CD4-positive, alpha-beta T cell (primary cell): ENCODE measurements at regions not wholly inside any gene's neighbourhood (a gene's known extent, or its start where the extent isn't known, plus 50 kb on each side); places are given as distances from the start of the nearest gene placed in this dataset.

Source experiments
- ATAC-seq: fragments of 200-7000 bp; cut with Tn5 transposase; one replicate; pipeline ENCODE4 v1.10.0; 2022; ENCODE audit warnings: mild to moderate bottlenecking; ENCODE audit not compliant: poor library complexity
- CTCF ChIA-PET: fragments of 350-600 bp; sonication (Branson Sonifier 250); formaldehyde crosslinking; loops from one replicate; lab custom pipeline; 2021; ENCODE audit warnings: antibody characterized with exemption, inconsistent platforms; lab: Charles Lee
- POLR2A ChIA-PET: fragments of 350-600 bp; sonication (Branson Sonifier 250); formaldehyde crosslinking; loops from one replicate; lab custom pipeline; 2021; ENCODE audit warnings: antibody characterized with exemption, inconsistent platforms; lab: Charles Lee
- DNase-seq, 14 experiments: peaks; one replicate each; pipeline ENCODE4 v3.0.0-alpha.2; 2013 to 2020; ENCODE audit warnings: mixed read lengths in 2 of 14
- H3K27ac ChIP-seq, 2 donors: one replicate each; pipeline versions ENCODE4 v1.5.1 to v1.7.0; 2013; ENCODE audit warnings: low read length in 2 of 2, low read depth in 1 of 2, mild to moderate bottlenecking in 1 of 2
- H3K27me3 ChIP-seq, 2 experiments: 1 replicate in 1 of 2; 2 replicates in 1 of 2; pipeline versions ENCODE4 v1.6.1 to v1.7.0; 2013; ENCODE audit warnings: low read length in 2 of 2, control low read depth in 1 of 2, mild to moderate bottlenecking in 1 of 2, moderate library complexity in 1 of 2; ENCODE audit not compliant: insufficient read depth in 2 of 2, control insufficient read depth in 1 of 2
- H3K36me3 ChIP-seq: one replicate; pipeline ENCODE4 v1.6.1; 2013; ENCODE audit warnings: low read length, control low read depth; ENCODE audit not compliant: insufficient read depth
- H3K4me1 ChIP-seq: one replicate; pipeline ENCODE4 v1.6.1; 2013; ENCODE audit warnings: low read length, control low read depth; ENCODE audit not compliant: insufficient read depth
- H3K4me3 ChIP-seq: one replicate; pipeline ENCODE4 v1.5.1; 2013; ENCODE audit warnings: mild to moderate bottlenecking, low read length, moderate library complexity
- H3K9me3 ChIP-seq, 2 experiments: 1 replicate in 1 of 2; 2 replicates in 1 of 2; pipeline versions ENCODE4 v1.6.1 to v1.7.0; 2013; ENCODE audit warnings: low read length in 2 of 2, mild to moderate bottlenecking in 2 of 2, control low read depth in 1 of 2, moderate library complexity in 1 of 2; ENCODE audit not compliant: control insufficient read depth in 1 of 2, insufficient read depth in 1 of 2
- H3K27ac Mint-ChIP-seq: one replicate; pipeline ENCODE4 v1.8.0; 2020; ENCODE audit warnings: mixed read lengths
- H3K27me3 Mint-ChIP-seq: one replicate; pipeline ENCODE4 v1.8.0; 2021; ENCODE audit warnings: mixed read lengths
- H3K36me3 Mint-ChIP-seq: one replicate; pipeline ENCODE4 v1.8.0; 2021; ENCODE audit warnings: low read depth, mixed read lengths
- H3K4me1 Mint-ChIP-seq: one replicate; pipeline ENCODE4 v1.8.0; 2021; ENCODE audit warnings: low read depth, mixed read lengths
- H3K4me3 Mint-ChIP-seq: one replicate; pipeline ENCODE4 v1.8.0; 2020; ENCODE audit warnings: mild to moderate bottlenecking, mixed read lengths
- H3K9me3 Mint-ChIP-seq: one replicate; pipeline ENCODE4 v1.8.0; 2020; ENCODE audit warnings: mixed read lengths
- CTCF ChIP-seq: fragments of 200-600 bp; IDR thresholded peaks from one replicate; pipeline ENCODE4 v1.8.0; 2022; ENCODE audit warnings: antibody characterized with exemption, mild to moderate bottlenecking
- intact Hi-C, 2 experiments: fragments of 100-400 bp; cut with DNase I in 1 of 2; cut with micrococcal nuclease in 1 of 2; formaldehyde crosslinking; loops; one replicate each; pipeline versions ENCODE4 v1.15.1 to v1.9.0; 2023 to 2025; cut with DNase I, micrococcal nuclease

- Histone ChIP-seq H3K9me3 (peaks cover 0 to 33% of the 10 kb centered on the region in 2 experiments), H3K4me3 (no peak overlapping the region), H3K36me3 (no peaks in the 10 kb centered on the region), H3K4me1 (no peaks in the 10 kb centered on the region), H3K27ac (no peak overlapping the region), H3K27me3 (peaks cover 0 to under 1% of the 10 kb centered on the region in 2 experiments)
- no peak for TF ChIP-seq CTCF
- ATAC-seq (no peak), DNase-seq (no peak)
- Mint-ChIP-seq H3K27ac (no peak overlapping the region), H3K4me1 (no peaks in the 10 kb centered on the region), H3K27me3 (no peaks in the 10 kb centered on the region), H3K4me3 (no peak overlapping the region), H3K9me3 (peaks cover 7% of the 10 kb centered on the region), H3K36me3 (no peaks in the 10 kb centered on the region)
- intact Hi-C loops, result no loop called here
- ChIA-PET CTCF (no interaction called here), POLR2A (no interaction called here)
Observed at GRCh38 chr10:130466271-130466997, 330.2 kb downstream of the GLRX3 start.

DNA sequence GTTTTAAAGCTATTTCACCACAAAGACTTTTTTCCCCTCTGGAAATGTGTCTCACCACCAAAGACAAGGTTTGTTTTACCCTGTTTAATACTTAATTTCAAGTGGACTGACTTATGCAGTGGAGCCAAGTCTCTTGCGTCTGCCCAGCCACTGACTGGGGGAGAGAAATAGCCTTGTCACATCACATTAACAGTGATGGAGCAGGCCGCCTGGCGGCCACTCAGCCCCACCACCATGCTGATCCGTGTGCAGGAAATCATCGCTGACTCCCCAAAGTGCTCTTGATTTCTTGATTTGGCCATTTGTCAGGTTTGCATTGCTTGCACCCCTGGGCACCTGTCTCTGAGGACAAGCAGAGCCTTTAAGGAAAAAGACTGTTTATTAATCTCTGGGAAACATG, 334.1 kb downstream of the GLRX3 start:
- CTCF ChIA-PET, result no interaction called here
- ATAC-seq, result no peak
- H3K36me3 Mint-ChIP-seq, result no peaks in the 10 kb centered on the region

GRCh38 chr10:130470973-130471372, 334.8 kb downstream of the GLRX3 start:
- intact Hi-C loops, result no loop called here
- CTCF ChIA-PET, result no interaction called here
- peaks cover 0 to 3% of the 10 kb centered on the region in 2 experiments for H3K27me3 ChIP-seq

More for the DNA sequence above, 334.1 kb downstream of the GLRX3 start:
- H3K4me3 Mint-ChIP-seq, result no peak overlapping the region
- Histone ChIP-seq H3K27ac (no peak overlapping the region), H3K36me3 (no peaks in the 10 kb centered on the region), H3K4me3 (no peak overlapping the region), H3K4me1 (no peaks in the 10 kb centered on the region), H3K27me3 (peaks cover 0 to 3% of the 10 kb centered on the region in 2 experiments), H3K9me3 (peaks cover 0 to 25% of the 10 kb centered on the region in 2 experiments)
- H3K9me3 Mint-ChIP-seq, result peaks cover 7% of the 10 kb centered on the region
- H3K4me1 Mint-ChIP-seq, result no peaks in the 10 kb centered on the region
- TF ChIP-seq CTCF, result no peak
- H3K27ac Mint-ChIP-seq, result no peak overlapping the region
- H3K27me3 Mint-ChIP-seq, result no peaks in the 10 kb centered on the region
- intact Hi-C loops, result no loop called here
- DNase-seq, result no peak
- POLR2A ChIA-PET, result no interaction called here

More at GRCh38 chr10:130470973-130471372, 334.8 kb downstream of the GLRX3 start:
- Mint-ChIP-seq H3K27me3 (no peaks in the 10 kb centered on the region), H3K9me3 (peaks cover 7% of the 10 kb centered on the region), H3K36me3 (no peaks in the 10 kb centered on the region), H3K4me3 (no peak overlapping the region), H3K4me1 (no peaks in the 10 kb centered on the region), H3K27ac (no peak overlapping the region)
- Histone ChIP-seq H3K4me1 (no peaks in the 10 kb centered on the region), H3K4me3 (no peak overlapping the region), H3K27ac (no peak overlapping the region), H3K9me3 (peaks cover 0 to 28% of the 10 kb centered on the region in 2 experiments), H3K36me3 (no peaks in the 10 kb centered on the region)
- DNase-seq (no peak), ATAC-seq (no peak)
- POLR2A ChIA-PET, result no interaction called here
- no peak for TF ChIP-seq CTCF
